SU-DHL-6 (cell line): ENCODE measurements at regions not wholly inside any gene's neighbourhood (a gene's known extent, or its start where the extent isn't known, plus 50 kb on each side); places are given as distances from the start of the nearest gene placed in this dataset.
"Not testable (repeated sequence)": the region's sequence is repeated elsewhere in the genome, so short reads cannot be mapped to it uniquely, and the experiment has no call there.

Source experiments
- H2AFZ ChIP-seq: fragments of 200-600 bp; sonication (generic); 2 replicates; pipeline ENCODE4 v1.6.1; 2014; ENCODE audit warnings: low read depth, mild to moderate bottlenecking, moderate library complexity, mixed read lengths, antibody characterized with exemption, low read length; ENCODE audit not compliant: severe bottlenecking
- H3F3A ChIP-seq: fragments of 200-600 bp; shearing (Covaris generic); 2 replicates; pipeline ENCODE4 v1.6.0; 2016; ENCODE audit warnings: antibody characterized with exemption, mild to moderate bottlenecking; ENCODE audit not compliant: insufficient read depth
- H3K27ac ChIP-seq: fragments of 200-600 bp; sonication (generic); 2 replicates; pipeline ENCODE4 v1.5.1; 2016; ENCODE audit warnings: low read depth, mild to moderate bottlenecking, low read length, moderate library complexity, mixed read lengths
- H3K27me3 ChIP-seq: fragments of 200-600 bp; sonication (generic), shearing (Covaris generic); 2 replicates; pipeline ENCODE4 v1.6.0; 2014; ENCODE audit warnings: mild to moderate bottlenecking, low read length
- H3K36me3 ChIP-seq: fragments of 200-600 bp; sonication (generic); 2 replicates; pipeline ENCODE4 v1.6.1; 2014; ENCODE audit warnings: mild to moderate bottlenecking, low read length, mixed read lengths
- H3K4me2 ChIP-seq: fragments of 300-600, 200-600 bp; shearing (Covaris generic), sonication (generic); 2 replicates; pipeline ENCODE4 v1.6.0; 2014; ENCODE audit warnings: low read length, low read depth, mild to moderate bottlenecking; ENCODE audit not compliant: poor library complexity, severe bottlenecking
- H3K4me3 ChIP-seq: fragments of 200-600 bp; sonication (generic); 2 replicates; pipeline ENCODE4 v1.5.1; 2014; ENCODE audit warnings: antibody characterized with exemption, low read length, mild to moderate bottlenecking, mixed read lengths; ENCODE audit not compliant: insufficient read depth, poor library complexity, severe bottlenecking
- H3K79me2 ChIP-seq: fragments of 200-600 bp; sonication (generic); 2 replicates; pipeline ENCODE4 v1.6.1; 2014; ENCODE audit warnings: mild to moderate bottlenecking, low read length, moderate library complexity; ENCODE audit not compliant: insufficient read depth
- H3K9ac ChIP-seq: fragments of 200-600 bp; sonication (generic); 2 replicates; pipeline ENCODE4 v1.7.0; 2014; ENCODE audit warnings: mild to moderate bottlenecking, low read length
- H3K9me2 ChIP-seq: fragments of 200-600 bp; sonication (generic); replicated peaks from 2 replicates; pipeline ENCODE4 v1.6.1; 2014; ENCODE audit warnings: low read length; ENCODE audit not compliant: insufficient read depth
- H3K9me3 ChIP-seq: fragments of 200-600 bp; sonication (generic); 2 replicates; pipeline ENCODE4 v1.6.1; 2014; ENCODE audit warnings: low read length, mixed read lengths; ENCODE audit not compliant: insufficient read depth
- H4K20me1 ChIP-seq: fragments of 200-600 bp; sonication (generic); 2 replicates; pipeline ENCODE4 v1.6.1; 2014; ENCODE audit warnings: low read depth, mild to moderate bottlenecking, antibody characterized with exemption, low read length, moderate library complexity, mixed read lengths
- EZH2phosphoT487 ChIP-seq: fragments of 200-600 bp; sonication (generic), shearing (Covaris generic); conservative IDR thresholded peaks from 2 replicates; pipeline ENCODE4 v1.6.1; 2018; ENCODE audit warnings: mild to moderate bottlenecking, antibody characterized with exemption, low read length, moderate library complexity, mixed read lengths
- TF ChIP-seq, protein P1 (sequence below): fragments of 200-600 bp; sonication (generic); IDR thresholded peaks from one replicate; pipeline ENCODE4 v1.5.1; 2017; ENCODE audit warnings: antibody characterized with exemption, mild to moderate bottlenecking, low read length, moderate library complexity; ENCODE audit not compliant: insufficient read depth, poor library complexity, severe bottlenecking

DNA sequence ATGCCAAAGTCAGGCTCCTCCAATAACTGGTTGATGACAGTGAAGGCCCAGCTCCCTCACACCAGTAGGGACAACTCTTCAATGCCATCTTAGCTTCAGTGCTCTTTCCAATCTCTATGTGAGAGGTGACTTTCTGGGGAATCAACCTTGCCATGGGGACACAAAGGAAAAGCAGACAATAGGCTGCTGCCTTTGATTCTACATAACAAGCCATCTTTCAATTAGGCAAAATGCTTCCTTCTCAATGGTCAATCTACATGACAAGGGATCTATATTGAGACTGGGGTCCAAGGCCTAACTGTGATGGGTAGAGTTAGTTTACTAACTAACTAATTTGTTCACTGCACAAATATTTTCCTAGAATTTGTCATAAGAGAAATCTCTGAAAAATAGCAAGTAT is 1417.5 kb upstream of the SEL1L start:
- H3K4me2 ChIP-seq = no peak overlapping the region
- no peaks in the 10 kb centered on the region for H3K27me3 ChIP-seq
- H3K9me3 ChIP-seq = no peaks in the 10 kb centered on the region
- H3K79me2 ChIP-seq = no peaks in the 10 kb centered on the region
- TF ChIP-seq EZH2phosphoT487 = no peak
- TF ChIP-seq, protein P1, sequence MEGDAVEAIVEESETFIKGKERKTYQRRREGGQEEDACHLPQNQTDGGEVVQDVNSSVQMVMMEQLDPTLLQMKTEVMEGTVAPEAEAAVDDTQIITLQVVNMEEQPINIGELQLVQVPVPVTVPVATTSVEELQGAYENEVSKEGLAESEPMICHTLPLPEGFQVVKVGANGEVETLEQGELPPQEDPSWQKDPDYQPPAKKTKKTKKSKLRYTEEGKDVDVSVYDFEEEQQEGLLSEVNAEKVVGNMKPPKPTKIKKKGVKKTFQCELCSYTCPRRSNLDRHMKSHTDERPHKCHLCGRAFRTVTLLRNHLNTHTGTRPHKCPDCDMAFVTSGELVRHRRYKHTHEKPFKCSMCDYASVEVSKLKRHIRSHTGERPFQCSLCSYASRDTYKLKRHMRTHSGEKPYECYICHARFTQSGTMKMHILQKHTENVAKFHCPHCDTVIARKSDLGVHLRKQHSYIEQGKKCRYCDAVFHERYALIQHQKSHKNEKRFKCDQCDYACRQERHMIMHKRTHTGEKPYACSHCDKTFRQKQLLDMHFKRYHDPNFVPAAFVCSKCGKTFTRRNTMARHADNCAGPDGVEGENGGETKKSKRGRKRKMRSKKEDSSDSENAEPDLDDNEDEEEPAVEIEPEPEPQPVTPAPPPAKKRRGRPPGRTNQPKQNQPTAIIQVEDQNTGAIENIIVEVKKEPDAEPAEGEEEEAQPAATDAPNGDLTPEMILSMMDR = no peak
- H3K27ac ChIP-seq = no peak overlapping the region
- no peaks in the 10 kb centered on the region for H3K36me3 ChIP-seq
- no peak overlapping the region for H3K9ac ChIP-seq
- H2AFZ ChIP-seq = no peak overlapping the region
- H3F3A ChIP-seq = no peaks in the 10 kb centered on the region
- H3K4me3 ChIP-seq = no peak overlapping the region
- H4K20me1 ChIP-seq = no peaks in the 10 kb centered on the region
- H3K9me2 ChIP-seq = no peaks in the 10 kb centered on the region

DNA sequence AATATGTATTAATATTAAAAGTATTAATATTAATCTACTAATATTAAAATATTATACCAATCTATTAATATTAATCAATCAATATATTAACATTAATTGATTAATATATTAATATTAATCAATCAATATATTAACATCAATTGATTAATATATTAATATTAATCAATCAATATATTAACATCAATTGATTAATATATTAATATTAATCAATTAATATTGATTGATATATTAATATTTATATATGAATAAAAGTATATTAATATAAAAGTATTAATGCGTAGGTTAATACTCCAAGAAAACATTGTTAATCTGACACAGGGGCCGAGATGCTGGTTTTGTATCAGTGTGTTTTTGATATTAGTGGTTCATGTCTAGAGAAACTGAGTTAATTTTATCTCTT is 1430.1 kb upstream of the SEL1L start:
- H3K79me2 ChIP-seq = no peaks in the 10 kb centered on the region
- H3K9ac ChIP-seq = no peak overlapping the region
- no peaks in the 10 kb centered on the region for H4K20me1 ChIP-seq
- no peaks in the 10 kb centered on the region for H3K9me2 ChIP-seq
- H3K27ac ChIP-seq = no peak overlapping the region
- no peak overlapping the region for H3K4me3 ChIP-seq
- TF ChIP-seq, protein P1 = no peak
- TF ChIP-seq EZH2phosphoT487 = no peak
- H2AFZ ChIP-seq = no peak overlapping the region
- no peak overlapping the region for H3K4me2 ChIP-seq
- H3K27me3 ChIP-seq = no peaks in the 10 kb centered on the region
- no peaks in the 10 kb centered on the region for H3K36me3 ChIP-seq
- H3F3A ChIP-seq = no peaks in the 10 kb centered on the region
- no peaks in the 10 kb centered on the region for H3K9me3 ChIP-seq

GRCh38 chr14:82987502-82988124 is 1454.0 kb upstream of the SEL1L start:
- H3K9ac ChIP-seq = no peak overlapping the region
- no peaks in the 10 kb centered on the region for H3K79me2 ChIP-seq
- no peaks in the 10 kb centered on the region for H3F3A ChIP-seq
- TF ChIP-seq, protein P1 = no peak
- TF ChIP-seq EZH2phosphoT487 = no peak
- H3K27ac ChIP-seq = no peak overlapping the region
- no peaks in the 10 kb centered on the region for H4K20me1 ChIP-seq
- no peak overlapping the region for H2AFZ ChIP-seq
- H3K4me2 ChIP-seq = no peak overlapping the region
- no peaks in the 10 kb centered on the region for H3K27me3 ChIP-seq
- H3K4me3 ChIP-seq = no peak overlapping the region
- H3K9me3 ChIP-seq = no peaks in the 10 kb centered on the region
- H3K9me2 ChIP-seq = no peaks in the 10 kb centered on the region
- H3K36me3 ChIP-seq = no peaks in the 10 kb centered on the region

- not testable (repeated sequence) for H3K79me2 ChIP-seq, H3K9ac ChIP-seq, H3K9me3 ChIP-seq, H3K4me3 ChIP-seq, H3K27me3 ChIP-seq, H3K9me2 ChIP-seq, H4K20me1 ChIP-seq, H3K36me3 ChIP-seq, H3K27ac ChIP-seq, H2AFZ ChIP-seq, H3K4me2 ChIP-seq, H3F3A ChIP-seq
These were observed 1460.9 kb upstream of the SEL1L start for GRCh38 chr14:82994547-82994946.
